HPDE6-E6E7 (cell line): ENCODE measurements at regions not wholly inside any gene's neighbourhood (a gene's known extent, or its start where the extent isn't known, plus 50 kb on each side); places are given as distances from the start of the nearest gene placed in this dataset.

Experiments
- DNase-seq: peaks from one replicate; pipeline ENCODE4 v3.0.0; 2011; ENCODE audit warnings: missing footprints; ENCODE audit errors: extremely low spot score

GRCh38 chr20:50343125-50343489 lies 152.5 kb downstream of the CEBPB start:
- no peak for DNase-seq

GRCh38 chr20:50343490-50344179 lies 153.0 kb downstream of the CEBPB start:
- DNase-seq = no peak

GRCh38 chr20:50344232-50345071 lies 153.8 kb downstream of the CEBPB start:
- DNase-seq = no peak

GRCh38 chr20:50345712-50346373 lies 155.2 kb downstream of the CEBPB start:
- DNase-seq = no peak

GRCh38 chr20:50346374-50347283 lies 156.0 kb downstream of the CEBPB start:
- DNase-seq = no peak

- DNase-seq = no peak
These were observed 156.8 kb downstream of the CEBPB start for GRCh38 chr20:50347284-50348063.

GRCh38 chr20:50348096-50348495 lies 157.5 kb downstream of the CEBPB start:
- no peak for DNase-seq

GRCh38 chr20:50350510-50351249 lies 159.5 kb upstream of the PTPN1 start:
- no peak for DNase-seq

DNA sequence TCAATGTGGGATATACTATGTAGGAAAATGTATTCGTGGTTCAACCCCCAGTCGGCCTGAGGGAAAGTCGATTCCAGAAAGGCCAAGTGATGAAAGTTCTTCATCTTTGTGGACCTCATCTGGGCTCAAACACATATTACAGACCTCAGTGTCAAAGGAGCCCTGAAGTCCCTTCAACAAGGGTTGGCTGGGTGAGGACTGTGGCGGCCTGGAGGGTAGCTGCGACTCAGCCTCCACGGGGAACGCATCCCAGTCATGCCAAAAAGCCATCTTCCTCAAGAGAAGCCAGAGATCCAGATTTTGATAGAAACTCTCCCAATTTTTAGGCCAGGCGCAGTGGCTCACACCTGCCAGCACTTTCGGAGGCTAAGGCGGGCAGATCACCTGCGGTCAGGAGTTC lies 158.6 kb upstream of the PTPN1 start:
- no peak for DNase-seq

DNA sequence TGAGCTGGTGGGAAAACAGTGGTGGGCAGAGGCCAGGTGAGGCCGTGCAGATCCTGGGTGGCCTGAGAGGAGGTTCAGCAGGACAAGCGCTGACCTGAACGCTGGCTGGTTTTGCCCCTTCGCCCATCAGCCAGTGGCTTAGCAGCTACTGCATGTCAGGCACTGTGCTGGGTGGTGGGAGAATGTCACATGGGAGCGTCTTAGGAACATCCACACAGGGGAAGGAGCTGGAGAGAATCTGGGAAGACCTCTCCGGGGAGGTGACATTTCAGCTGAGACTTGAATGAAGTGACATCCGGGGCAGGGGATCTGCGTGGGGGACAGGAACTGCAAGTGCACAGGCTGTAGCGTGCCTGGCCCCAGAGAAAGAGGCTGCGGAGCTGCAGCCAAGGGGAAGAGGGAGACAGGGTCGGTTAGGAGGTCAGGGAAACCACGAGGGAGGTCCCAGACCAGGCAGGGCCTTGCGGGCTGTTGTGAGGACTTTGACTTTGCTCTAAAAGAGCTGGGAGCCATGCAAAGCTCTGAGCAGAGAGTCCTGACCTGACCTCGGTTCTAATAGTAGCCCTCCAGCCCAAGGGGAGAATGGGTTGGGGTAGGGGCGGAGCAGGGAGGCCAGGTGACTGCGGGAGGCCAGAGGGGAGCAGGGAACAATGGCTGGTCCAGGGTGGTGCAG lies 156.8 kb upstream of the PTPN1 start:
- no peak for DNase-seq

DNA sequence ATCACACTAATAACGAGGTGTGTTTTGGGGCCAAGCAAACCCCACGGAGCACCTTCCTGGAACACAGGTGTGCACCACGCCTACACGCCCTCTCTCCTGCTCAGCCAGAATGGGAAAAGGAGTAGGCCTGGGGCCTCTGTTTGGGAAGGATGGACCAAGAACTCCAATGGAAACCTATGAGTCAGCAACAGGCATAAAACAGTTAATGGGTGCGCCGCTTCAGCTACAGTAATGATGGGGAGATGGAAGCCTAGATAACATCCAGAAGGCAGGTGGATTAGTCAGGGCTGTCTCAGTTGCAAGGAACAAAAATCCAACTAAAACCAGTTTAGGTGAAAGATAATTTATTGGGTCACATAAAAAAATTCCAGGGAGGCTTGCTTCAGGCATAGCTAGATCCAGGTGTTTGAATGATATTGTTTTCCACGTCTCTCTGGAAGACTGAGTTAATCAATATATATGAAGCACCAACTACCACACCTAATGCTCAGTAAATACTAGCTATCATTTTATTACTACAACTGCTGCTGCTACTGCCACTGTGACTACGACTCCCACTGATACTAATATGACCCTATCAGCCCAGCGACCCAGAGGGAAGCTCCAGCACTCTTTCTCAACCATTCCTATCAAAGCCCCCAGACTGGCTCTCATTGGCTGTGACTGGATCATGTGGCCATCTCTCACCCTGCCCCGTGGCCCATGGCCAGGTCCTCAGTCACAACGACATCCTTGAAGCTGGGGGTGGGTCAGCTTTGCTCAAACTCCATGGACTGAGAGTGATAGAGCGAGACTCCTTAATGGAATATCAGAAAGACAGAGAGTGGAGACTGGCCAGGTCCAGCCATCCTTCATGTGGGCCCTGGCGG lies 155.2 kb upstream of the PTPN1 start:
- DNase-seq = no peak

- no peak for DNase-seq
These were observed 154.3 kb upstream of the PTPN1 start for GRCh38 chr20:50355590-50356524.

- no peak for DNase-seq
These were observed 153.7 kb upstream of the PTPN1 start for GRCh38 chr20:50356525-50356885.

DNA sequence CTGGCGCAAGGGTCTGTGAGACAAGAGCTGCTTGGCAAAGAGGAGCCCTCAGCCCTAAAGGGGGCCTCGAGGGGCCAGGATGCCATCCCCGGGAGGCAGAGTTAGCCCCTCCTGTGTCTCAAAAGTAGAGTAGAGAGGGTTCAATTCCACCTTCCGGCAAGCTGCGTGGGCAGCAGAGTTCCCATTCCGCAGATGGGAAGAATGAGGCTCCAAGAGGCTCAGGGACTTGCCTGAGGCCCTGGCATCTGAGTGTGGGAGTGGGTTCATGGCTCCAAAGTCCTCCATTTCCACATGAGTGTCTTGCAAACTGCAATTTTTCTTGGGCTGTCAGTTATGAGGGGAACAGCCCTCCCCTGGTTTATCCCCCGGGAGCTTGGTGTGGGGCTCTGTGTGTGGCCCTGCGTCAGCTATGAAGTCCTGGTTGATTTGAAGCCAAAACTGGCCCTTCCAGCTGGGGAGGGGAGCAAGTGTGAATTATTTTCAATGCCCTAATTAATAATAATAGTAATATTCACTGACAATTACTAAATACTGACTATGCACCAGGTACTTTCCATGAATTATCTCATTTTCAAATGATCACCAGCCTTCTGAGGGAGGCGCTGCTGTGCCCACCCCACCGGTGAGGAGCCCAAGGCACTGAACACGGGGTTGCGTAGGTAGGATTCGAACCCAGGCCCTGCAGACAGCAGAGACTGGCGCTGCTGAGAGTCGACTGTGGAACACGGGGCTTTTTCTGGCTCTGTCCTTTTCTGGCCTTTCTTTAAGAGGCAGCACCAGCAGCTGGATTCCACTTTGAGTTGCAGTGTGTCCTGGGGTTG lies 153.0 kb upstream of the PTPN1 start:
- no peak for DNase-seq

DNA sequence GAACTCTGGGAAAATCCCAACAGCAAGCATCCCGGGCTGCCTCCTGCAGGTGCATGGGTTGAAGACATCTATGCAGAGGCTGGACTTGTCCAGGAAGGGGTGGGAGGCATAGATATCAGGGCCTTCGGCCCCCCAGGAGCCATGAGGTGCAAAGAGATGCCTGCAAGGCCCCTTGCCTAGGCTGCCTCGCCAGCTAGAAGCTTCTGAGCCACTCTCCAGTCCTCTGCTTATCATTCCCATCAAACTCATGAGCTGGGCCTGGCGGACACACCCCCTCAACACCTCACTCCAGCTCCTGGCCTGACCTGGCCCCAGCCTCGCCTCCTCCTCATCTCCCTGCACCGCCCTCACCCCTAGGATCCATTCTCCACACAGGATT lies 152.4 kb upstream of the PTPN1 start:
- no peak for DNase-seq

DNA sequence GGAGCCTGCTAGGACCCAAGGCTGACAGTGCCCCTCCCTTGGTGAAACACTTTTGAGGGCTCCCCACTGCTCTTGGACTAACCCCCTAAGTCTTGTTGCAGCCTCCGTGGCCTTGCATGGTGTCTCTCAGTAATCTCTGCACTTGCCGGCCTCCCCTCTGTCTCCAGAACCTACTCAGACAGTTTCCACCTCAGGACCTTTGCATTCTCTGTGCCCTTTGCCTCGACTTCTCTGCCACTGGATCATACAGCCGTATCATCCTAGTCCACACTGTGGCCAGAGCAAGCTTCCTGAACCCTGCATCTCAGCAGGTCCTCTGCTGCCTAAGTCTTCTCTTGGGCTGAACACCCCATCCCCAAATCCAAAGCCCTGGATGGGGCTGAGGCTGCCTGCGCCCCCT lies 152.0 kb upstream of the PTPN1 start:
- no peak for DNase-seq

DNA sequence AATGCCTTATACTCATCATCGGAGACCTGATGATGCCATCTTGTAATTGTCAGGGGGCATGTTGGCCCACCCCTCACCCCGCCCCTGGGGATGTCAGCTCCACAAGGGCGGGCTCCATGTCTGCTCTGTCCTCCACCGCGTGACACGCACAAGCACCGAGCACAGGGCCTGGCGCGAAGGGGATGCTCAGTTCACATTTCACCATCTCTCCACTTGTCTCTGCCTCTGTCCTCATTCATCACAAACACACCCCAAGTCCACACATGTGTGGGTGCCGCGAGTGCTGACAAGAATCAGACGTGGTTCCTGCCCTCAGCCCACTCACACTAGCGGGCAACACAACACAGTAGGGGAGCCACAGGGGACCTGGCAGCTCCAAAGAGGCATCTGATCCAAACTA lies 151.2 kb upstream of the PTPN1 start:
- no peak for DNase-seq
